HG03354 (cell line): ENCODE measurements at regions not wholly inside any gene's neighbourhood (a gene's known extent, or its start where the extent isn't known, plus 50 kb on each side); places are given as distances from the start of the nearest gene placed in this dataset.
"Not testable (repeated sequence)": the region's sequence is repeated elsewhere in the genome, so short reads cannot be mapped to it uniquely, and the experiment has no call there.

Source experiments
- ATAC-seq: cut with Tn5 transposase; IDR thresholded peaks from one replicate; pipeline ENCODE4 v1.9.1; 2021; ENCODE audit warnings: mild to moderate bottlenecking; ENCODE audit not compliant: unreplicated experiment, poor library complexity, severe bottlenecking

DNA sequence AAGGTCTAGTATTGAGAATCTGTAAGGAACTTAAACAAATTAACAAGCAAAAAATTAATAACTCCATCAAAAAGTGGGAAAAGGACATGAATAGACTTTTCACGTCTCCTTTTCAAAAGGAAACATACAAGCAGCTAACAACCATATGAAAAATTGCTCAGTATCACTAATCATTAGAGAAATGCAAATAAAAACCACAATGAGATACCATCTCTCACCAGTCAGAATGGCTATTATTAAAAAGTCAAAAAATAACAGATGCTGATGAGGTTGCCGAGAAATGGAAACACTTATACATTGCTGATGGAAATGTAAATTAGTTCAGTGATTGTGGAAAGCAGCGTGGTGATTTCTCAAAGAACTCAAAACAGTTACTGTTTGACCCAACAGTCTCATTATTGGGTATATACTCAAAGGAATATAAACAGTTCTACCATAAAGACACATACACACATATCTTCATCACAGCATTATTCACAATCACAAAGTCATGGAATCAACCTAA, 410.4 kb upstream of the SMIM31 start:
- ATAC-seq: no peak

DNA sequence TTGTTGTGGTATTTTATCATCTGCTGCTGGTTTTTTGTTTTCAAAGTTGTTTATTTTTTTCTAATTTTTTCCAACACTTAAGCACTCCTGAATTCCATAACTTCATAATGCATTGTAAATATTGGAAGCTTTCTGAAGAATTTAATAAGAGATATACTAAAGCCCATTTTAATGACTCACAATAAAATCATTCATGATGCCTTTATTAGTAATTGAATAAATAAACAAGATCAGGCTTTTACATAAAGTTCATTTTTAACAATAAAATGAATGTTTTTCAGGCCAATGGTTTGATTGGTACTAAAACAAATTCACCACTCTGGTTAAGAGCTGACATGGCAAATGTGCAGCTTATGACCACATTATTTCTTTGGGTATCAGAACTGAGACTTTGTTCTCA, 408.2 kb upstream of the SMIM31 start:
- no peak for ATAC-seq

DNA sequence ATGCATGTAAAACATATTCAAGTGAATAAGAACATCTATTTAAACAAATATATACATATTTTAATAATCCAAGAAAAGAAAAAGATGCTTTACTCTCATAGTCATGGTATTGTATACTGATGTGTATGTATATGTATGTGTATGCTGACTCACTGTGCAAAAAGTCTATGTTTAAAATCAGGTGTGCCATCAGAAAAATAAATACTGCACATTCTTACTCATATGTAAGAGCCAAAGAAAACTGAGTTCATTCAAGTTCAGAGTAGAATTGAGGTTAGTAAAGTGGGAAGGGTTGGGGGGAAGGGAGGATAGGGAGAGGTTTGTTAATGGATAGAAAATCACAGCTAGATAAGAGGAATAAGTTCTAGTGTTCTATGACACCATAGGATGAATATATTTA, 403.9 kb upstream of the SMIM31 start:
- ATAC-seq: no peak

DNA sequence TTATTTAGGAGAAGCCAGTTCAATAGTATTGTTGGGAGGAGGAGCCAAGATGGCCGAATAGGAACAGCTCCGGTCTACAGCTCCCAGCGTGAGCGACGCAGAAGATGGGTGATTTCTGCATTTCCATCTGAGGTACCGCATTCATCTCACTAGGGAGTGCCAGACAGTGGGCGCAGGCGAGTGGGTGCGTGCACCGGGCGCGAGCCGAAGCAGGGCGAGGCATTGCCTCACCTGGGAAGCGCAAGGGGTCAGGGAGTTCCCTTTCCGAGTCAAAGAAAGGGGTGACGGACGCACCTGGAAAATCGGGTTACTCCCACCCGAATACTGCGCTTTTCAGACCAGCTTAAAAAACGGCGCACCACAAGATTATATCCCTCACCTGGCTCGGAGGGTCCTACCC, 403.2 kb upstream of the SMIM31 start:
- ATAC-seq: not testable (repeated sequence)

DNA sequence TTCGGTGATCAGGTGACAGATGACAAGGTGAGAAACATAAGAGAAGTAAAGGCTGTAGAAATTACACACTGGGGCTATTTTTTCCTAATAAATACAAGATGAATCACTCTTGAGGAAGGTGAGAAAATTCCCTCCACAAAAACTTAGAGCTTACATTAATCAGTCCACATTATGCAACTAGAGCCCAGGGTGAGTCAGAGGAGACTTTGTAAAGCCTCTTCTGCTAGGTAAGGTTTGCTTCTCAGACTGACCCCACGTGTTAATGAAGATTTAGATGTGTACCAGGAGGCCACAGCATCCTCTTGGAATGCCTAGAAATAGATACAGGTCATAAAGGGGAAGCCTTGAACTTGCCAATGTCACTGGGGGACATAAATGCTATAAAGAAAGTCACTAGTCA, 396.0 kb upstream of the SMIM31 start:
- ATAC-seq: no peak

DNA sequence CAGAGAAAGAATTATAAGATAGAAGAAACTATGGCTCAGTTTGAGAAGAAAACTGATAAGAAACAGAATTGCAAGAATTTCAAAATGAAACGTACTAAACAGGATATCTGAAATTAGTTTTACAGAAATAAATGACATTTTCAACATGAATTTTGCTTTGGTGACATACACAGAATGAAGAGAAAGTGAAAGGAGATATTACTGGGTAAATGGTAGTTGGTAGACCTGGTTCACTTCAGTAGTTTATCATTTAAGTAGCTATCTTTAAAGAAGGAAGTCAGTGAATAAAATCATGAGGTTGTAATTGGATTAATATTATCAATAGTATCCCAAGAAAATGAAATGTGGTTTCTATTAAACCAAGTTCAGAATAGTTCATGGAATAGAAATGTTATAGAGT, 395.5 kb upstream of the SMIM31 start:
- ATAC-seq: no peak

DNA sequence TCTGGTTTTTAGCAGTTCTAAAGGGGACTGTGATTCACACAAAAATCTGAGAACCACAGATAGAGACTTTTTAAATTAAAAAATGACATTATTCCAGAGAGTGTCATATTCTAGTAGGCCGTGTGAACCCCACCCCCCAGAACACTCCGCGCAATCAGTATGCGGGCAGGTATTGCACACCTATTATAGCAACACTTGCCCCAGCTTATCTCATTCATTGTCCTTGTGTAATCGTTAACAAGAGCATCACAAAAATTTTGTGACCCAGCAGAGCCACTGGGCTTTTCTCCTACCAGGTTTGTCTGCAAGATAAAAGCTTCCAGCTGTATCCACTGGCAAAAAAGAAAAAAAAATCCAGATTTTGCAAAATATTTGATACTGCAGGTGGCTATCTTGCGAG, 394.1 kb upstream of the SMIM31 start:
- no peak for ATAC-seq

DNA sequence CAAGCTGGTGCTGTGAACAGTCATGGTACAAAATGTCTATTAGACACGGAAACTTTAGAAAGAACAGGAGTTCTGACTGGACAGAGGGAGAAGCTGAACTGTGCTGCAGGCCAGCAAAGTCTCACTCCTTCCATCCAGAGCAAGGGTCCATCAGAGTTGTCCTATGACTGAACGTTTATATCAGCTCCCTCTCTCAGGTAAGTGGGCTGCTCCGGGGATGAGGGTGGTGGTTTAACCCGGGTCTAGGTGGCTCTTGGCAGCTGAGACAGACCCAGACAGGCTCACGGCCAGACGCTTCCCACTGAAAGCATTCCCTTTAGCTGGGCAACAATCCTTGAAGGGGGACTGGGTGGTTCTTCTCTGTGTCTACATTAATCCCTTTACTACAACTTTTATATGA, 385.0 kb upstream of the SMIM31 start:
- no peak for ATAC-seq

DNA sequence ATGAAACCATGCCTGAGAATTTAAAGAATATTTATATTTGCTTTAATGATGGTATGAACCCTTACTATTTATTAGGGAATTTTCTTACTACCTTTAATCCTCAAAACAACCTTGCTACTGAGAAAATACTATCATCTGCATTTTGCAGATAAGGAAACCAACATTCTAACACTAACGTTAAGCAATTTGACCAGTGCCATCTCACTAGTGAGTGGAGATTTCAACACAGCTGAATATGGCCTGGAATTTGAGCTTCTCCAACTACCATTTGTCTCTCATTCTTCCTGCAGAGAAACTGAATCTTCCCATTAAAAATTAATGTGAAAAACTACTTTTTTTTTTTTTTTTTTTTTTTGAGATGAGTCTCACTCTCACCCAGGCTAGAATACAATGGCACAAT, 380.9 kb upstream of the SMIM31 start:
- ATAC-seq: no peak

DNA sequence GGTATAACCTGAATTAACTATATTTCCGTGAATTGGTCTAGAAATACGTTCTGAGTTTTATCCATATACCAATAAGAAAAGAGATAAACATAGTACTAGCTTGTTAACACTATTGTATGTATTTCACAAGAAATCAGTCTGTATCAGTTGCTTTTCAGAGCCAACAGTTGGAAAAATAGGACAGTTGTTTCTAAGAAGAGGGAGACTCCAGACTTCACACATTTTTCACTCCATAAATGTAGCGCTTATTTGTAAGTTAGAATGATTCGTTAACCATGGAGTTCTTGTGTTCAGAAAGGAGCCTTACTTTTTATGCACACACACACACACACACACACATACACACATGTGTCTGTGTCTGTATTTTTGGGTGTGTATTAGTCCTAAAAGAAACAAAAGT, 376.7 kb upstream of the SMIM31 start:
- ATAC-seq: no peak

DNA sequence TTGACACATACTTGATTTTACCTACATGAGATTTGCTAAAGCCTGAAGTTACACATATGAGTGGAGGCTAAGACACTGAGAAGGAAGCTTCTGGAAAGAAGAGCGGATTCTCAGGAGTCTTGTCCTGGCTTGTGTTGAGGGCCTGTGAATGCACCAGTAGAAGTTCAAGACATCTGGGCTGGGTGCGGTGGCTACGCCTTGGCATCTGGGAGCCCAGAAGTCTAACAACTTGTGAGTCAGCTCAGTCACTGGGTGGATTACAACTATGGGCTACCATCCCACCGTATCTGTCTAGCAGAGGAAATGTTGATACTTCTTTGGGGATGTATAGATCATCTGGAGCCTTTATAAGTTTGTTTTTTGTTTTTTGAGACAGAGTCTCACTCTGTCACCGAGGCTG, 375.6 kb upstream of the SMIM31 start:
- ATAC-seq: no peak

DNA sequence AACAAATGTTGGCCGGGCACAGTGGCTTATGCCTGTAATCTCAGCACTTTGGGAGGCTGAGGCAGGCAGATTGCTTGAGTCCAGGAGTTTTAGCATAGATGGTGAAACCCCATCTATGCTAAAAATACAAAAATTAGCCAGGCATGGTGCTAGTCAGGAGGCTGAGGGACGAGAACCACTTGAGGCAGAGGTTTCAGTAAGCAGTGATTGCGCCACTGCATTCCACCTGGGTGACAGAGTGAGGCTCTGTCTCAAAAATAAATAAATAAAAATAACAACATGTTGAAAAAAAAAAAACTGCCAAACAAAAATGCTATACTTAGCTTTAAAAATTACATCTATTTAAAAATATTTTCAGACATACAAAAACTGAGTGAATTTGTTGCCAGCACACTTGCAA, 374.2 kb upstream of the SMIM31 start:
- ATAC-seq: no peak

DNA sequence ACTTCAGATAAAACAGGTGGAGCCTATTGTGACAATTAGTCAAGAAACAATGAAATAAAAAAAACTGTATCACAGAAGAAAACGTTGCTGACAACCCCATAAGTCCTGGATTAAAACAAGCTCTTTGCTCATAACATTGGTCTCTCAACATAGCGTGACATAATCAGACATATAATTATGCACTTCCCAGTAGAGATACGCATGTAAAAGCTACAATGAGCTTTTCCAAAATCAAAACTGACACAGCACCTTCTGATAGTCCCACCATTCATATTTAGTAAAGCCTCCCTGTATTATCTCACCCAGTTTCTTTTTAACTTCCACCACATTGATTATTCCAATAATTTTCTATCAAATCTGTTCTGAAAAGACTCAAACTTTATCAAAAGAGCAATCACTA, 372.1 kb upstream of the SMIM31 start:
- ATAC-seq: no peak

DNA sequence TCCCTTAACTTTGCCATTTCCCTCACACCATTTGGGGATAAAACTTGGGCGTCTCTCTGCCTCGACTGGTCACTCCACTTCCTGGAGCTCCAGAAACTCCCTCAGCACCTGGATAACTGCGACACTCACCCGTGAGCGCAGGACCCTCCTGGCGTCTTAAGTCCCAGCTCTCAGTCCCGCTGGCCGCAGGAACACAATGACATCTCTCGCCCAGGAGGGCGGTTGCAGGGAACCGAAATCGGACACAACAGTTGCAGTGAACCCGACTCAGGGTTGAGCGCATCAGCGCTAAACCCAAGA, 370.9 kb upstream of the SMIM31 start:
- no peak for ATAC-seq

DNA sequence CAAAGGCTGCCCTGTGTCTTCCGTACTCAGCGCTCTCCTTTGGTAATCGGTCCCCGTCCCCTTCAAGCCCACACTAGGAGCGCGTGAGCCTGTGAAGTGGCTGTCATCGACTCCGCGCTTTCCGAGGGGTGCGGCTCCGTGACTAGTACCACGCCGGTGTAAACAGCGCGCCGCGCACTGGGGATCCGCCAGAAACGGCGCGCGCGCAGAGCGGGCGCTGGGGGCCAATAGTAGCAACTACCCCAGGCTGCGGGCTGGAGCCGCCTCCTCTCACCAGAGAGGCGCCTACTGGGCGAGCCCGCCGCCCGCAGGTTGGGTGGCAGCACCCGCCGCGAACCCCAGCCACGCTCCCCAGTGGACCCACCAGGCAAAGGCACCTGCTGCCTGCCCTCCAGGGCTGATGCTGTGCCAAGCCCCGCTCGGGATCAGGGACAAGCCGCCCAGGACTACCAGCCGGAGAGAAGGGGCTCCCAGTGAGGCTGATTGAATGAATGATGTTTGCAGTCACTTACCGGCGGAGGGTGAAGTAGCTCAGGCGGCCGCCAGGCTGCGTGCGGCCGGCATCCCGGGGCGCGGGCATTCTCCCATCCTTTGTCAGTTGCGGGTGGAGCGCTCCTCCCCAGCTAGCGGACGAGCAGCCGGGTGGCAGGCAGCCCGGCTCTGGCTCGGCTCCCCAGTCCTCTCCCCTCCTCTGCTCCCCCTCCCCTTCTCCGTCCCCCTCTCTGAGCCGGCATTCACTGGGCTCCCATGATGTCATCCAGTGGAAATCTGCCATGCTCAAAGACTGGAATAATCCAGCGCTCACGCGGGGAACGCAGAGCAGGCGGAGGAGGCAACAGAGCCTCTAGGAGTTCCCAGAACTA, 370.3 kb upstream of the SMIM31 start:
- no peak for ATAC-seq

DNA sequence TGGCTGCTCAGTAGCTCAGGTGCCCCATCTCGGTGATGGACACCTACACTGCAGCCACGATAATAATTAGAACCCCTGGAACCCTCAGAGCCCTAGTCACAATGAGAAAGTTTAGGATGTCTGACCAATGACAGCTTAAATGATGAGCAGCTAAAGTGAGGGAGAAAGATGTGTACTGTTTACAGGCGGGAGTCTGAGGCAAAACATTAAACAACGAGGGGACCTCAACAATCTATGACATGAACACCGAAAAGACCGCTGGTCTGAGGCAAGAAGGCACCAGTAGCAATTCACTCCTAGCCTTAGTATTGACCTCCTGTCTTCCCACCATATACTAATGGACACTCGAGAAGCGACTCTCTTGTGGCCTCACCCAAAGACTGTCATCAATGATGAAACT, 369.5 kb upstream of the SMIM31 start:
- ATAC-seq: no peak

DNA sequence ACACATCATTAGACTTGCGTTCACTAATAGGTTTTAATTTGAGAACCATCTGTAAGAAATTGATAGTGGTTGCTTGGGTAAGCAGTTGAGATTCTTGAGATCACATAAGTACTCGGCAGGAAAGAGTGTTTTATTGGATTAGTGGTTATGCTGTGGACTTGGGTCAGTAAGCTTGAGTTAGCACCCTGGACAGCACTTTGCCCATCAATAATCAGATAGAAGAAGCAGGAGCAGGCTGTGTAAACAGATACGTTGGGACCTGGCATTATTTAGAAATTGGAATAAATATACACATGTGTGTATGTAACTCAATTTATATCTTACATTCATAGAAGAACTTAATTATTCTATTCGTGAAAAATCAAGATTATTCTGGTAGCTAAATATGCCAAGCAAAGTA, 357.5 kb upstream of the SMIM31 start:
- no peak for ATAC-seq

DNA sequence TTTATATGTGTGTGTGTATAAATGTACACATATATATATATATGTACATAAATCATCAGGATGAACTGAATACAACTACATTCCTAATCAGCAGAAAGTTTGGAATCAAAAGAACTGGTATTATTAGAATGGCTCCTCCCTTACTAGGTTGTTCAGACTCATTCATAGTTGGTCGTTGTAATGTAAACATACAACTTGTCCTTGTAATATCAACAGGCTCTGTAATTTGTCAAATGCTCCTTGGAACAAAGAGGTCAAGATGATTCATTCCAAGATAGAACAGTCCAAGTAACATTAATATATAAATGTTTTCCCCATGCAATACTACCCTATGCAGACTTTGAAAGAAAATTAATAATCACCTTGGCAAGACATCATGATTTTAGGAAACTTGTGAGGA, 351.4 kb upstream of the SMIM31 start:
- no peak for ATAC-seq

DNA sequence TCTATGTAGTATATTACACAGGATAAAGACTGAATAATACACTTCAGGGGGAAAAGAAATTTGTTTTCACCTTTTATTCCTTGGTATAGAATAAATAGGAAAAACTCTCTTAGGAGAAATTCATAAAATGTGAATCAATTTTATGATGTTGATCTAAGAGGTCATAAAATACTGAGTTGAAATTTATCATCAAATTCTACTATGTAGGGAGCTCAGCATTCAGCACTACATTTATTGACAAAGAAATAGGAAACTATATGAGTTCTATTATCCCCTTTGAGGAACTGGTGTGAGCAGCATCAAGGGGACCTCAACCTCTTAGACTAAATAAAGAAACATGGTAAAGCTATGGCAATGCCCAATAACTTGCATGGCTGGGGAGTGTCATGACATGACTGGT, 348.2 kb upstream of the SMIM31 start:
- ATAC-seq: no peak

DNA sequence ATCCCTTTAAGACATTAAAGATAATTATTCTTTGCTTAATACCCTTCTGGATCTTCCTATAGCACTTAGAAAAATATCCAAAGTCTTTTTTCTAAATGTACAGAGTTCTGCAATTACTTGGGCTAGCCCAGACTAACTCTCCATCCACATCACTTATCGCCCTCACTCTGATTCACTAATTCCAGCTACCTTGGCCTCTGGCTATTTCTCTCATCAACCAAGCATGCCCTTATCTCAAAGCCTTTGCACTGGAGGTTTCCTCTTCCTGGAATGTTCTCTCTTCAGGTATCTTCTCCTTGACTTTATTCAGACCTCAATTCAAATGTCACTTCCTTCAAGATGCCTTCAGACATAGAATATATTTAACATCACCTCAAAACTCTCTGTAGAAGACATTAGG, 345.1 kb upstream of the SMIM31 start:
- ATAC-seq: no peak

DNA sequence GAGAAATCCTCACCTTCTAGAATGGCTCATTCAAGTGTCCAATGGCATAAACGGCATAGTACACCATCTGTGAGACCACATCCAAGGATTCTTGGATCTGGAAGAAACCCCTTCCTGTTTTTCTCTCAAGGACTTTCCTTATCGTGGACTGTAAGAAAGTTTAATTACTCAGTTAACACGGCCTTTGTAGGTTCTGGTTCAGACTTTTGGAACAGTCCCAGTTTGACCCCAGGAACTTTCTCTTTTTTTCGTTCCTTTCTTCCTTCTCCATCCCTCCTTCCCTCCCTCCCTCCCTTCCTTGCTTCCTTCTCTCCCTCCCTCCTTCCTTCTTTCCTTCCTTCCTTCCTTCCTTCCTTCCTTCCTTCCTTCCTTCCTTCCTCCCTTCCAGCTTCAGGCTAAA, 343.5 kb upstream of the SMIM31 start:
- no peak for ATAC-seq

DNA sequence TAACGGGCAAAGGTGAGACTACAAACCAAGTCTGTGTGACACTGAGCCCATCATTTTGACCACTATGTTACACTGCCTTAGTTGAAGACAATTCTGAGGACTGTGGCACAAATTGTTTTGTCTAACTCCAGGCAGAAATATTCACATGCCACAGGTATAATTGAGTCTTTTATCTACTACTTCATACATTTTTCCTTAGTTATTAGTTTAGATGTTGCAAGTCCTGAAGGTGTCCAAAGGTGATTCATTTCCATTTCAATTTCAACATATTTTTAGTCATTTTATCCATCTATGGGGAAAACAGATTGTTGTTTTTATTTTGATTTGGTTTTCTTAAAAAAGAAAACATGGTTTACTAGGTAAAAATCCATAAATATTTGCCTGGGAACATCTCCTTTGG, 341.7 kb upstream of the SMIM31 start:
- ATAC-seq: no peak
